ENCODE measurements at regions not wholly inside any gene's neighbourhood (a gene's known extent, or its start where the extent isn't known, plus 50 kb on each side); places are given as distances from the start of the nearest gene placed in this dataset.

DNA sequence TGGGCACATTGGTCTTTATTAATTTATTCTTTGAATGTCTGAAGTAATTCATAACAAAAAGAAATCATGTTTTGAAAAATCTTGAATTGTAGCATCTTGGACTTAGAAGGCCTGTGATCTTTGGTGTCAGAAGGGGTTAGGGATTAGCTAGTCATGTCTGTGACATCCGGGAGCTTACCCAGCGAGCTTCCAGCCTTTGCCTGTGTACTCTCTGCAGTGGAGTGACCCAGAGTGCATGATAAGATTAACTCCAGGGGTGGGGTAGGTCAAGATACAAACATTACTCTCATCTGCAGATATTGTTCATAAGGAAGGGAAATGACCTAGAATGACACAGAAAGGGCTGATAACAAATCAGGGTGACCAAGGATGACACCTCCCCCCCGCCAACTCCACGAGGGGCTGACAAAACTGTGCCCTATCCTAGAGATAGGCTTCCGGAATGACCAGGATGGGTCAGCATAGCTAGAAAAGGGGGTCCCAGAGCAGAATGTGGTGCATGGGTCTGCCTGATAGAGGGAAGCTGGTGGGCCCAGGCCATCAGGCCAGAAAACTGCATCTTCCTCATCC lies 56.6 kb upstream of the BLCAP start:
- Histone ChIP-seq H3K9me2 (replicated peaks; ENCODE audit: control insufficient read depth, low read length) (no peaks in the 10 kb centered on the region), H3K36me3 (ENCODE audit: control insufficient read depth, low read length) (no peaks in the 10 kb centered on the region), H3K9me3 (ENCODE audit: control insufficient read depth, insufficient read depth, low read length) (no peaks in the 10 kb centered on the region), H3K4me1 (ENCODE audit: control insufficient read depth, low read length) (no peaks in the 10 kb centered on the region), H3K4me3 (ENCODE audit: low read length) (no peak overlapping the region), H3K79me2 (ENCODE audit: control insufficient read depth, low read length) (no peaks in the 10 kb centered on the region), H3K4me2 (ENCODE audit: low read length) (no peak overlapping the region), H4K20me1 (ENCODE audit: control insufficient read depth, insufficient read depth, low read depth, low read length) (0 out of 2 replicates have a peak, but pooled peaks cover 4% of the 10 kb centered on the region), H3K27me3 (ENCODE audit: control insufficient read depth, low read length) (peaks cover 20% of the 10 kb centered on the region; the same call in 1 of the 2 replicates), H3K27ac (ENCODE audit: low read depth, low read length) (no peak overlapping the region), H3F3A (ENCODE audit: control insufficient read depth, insufficient read depth) (no peaks in the 10 kb centered on the region)
- TF ChIP-seq EZH2phosphoT487 (IDR thresholded peaks at IDR 0.05; ENCODE audit: borderline replicate concordance, low read length), result no peak
- TF ChIP-seq, protein P1, sequence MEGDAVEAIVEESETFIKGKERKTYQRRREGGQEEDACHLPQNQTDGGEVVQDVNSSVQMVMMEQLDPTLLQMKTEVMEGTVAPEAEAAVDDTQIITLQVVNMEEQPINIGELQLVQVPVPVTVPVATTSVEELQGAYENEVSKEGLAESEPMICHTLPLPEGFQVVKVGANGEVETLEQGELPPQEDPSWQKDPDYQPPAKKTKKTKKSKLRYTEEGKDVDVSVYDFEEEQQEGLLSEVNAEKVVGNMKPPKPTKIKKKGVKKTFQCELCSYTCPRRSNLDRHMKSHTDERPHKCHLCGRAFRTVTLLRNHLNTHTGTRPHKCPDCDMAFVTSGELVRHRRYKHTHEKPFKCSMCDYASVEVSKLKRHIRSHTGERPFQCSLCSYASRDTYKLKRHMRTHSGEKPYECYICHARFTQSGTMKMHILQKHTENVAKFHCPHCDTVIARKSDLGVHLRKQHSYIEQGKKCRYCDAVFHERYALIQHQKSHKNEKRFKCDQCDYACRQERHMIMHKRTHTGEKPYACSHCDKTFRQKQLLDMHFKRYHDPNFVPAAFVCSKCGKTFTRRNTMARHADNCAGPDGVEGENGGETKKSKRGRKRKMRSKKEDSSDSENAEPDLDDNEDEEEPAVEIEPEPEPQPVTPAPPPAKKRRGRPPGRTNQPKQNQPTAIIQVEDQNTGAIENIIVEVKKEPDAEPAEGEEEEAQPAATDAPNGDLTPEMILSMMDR (IDR thresholded peaks at IDR 0.05; ENCODE audit: low read depth, low read length, poor library complexity, severe bottlenecking), result no peak

DNA sequence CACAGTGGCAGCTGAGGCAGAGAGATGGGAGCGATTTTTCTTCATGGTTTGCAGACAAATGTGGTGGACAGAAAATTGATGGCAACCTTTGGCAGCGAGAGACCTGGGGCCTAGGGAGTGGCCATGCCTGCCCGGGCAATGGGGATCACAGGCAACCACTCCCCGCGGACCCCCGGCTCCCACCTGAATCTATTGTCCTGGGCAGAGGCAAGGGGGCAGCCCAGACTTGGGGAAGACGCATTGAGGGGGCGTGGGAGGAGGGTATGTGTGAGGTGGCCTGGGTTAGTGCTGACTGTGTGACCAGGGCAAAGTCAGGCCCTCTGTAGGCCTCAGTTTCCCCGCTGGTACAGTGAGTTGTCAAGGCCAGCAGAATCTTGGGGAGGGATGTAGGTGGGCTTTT lies 53.6 kb upstream of the BLCAP start:
- Histone ChIP-seq H3K36me3 (ENCODE audit: control insufficient read depth, low read length) (no peaks in the 10 kb centered on the region), H3K4me2 (ENCODE audit: low read length) (no peak overlapping the region), H3K4me3 (ENCODE audit: low read length) (no peak overlapping the region), H3K9me3 (ENCODE audit: control insufficient read depth, insufficient read depth, low read length) (no peaks in the 10 kb centered on the region), H3K27me3 (ENCODE audit: control insufficient read depth, low read length) (peaks cover 20% of the 10 kb centered on the region; the same call in 1 of the 2 replicates), H3K27ac (ENCODE audit: low read depth, low read length) (no peak overlapping the region), H3F3A (ENCODE audit: control insufficient read depth, insufficient read depth) (no peaks in the 10 kb centered on the region), H3K79me2 (ENCODE audit: control insufficient read depth, low read length) (no peaks in the 10 kb centered on the region), H3K4me1 (ENCODE audit: control insufficient read depth, low read length) (peaks cover 10% of the 10 kb centered on the region), H3K9me2 (replicated peaks; ENCODE audit: control insufficient read depth, low read length) (no peaks in the 10 kb centered on the region), H4K20me1 (ENCODE audit: control insufficient read depth, insufficient read depth, low read depth, low read length) (no peaks in the 10 kb centered on the region)
- TF ChIP-seq, protein P1 (IDR thresholded peaks at IDR 0.05; ENCODE audit: low read depth, low read length, poor library complexity, severe bottlenecking), result no peak
- TF ChIP-seq EZH2phosphoT487 (IDR thresholded peaks at IDR 0.05; ENCODE audit: borderline replicate concordance, low read length), result no peak

DNA sequence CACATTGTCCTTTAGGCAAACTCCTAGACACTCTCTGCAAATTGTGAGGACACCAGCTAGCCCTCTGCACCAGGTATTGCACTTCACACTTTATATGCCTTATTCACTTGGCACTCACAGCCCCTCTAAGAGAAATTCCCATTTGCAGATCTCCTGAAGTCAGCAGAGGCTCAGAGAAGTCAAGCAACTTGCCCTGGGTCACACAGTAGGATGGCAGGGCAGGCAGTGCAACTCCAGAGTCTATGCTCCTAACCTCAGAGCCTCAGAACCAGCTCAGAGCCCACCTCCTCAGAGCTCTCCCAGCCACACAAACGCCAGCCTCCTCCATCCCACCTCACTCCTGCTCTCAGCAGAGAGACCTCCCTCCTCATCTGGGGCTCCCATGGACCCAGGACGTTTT lies 52.4 kb upstream of the BLCAP start:
- no peaks in the 10 kb centered on the region for H3F3A ChIP-seq (ENCODE audit: control insufficient read depth, insufficient read depth)
- peaks cover 20% of the 10 kb centered on the region; the same call in 1 of the 2 replicates for H3K27me3 ChIP-seq (ENCODE audit: control insufficient read depth, low read length)
- peaks cover 19% of the 10 kb centered on the region for H3K4me1 ChIP-seq (ENCODE audit: control insufficient read depth, low read length)
- H3K4me2 ChIP-seq (ENCODE audit: low read length), result no peak overlapping the region
- H3K27ac ChIP-seq (ENCODE audit: low read depth, low read length), result no peak overlapping the region
- no peaks in the 10 kb centered on the region for H3K79me2 ChIP-seq (ENCODE audit: control insufficient read depth, low read length)
- no peaks in the 10 kb centered on the region for H3K36me3 ChIP-seq (ENCODE audit: control insufficient read depth, low read length)
- no peak overlapping the region for H3K4me3 ChIP-seq (ENCODE audit: low read length)
- TF ChIP-seq, protein P1 (IDR thresholded peaks at IDR 0.05; ENCODE audit: low read depth, low read length, poor library complexity, severe bottlenecking), result no peak
- TF ChIP-seq EZH2phosphoT487 (IDR thresholded peaks at IDR 0.05; ENCODE audit: borderline replicate concordance, low read length), result no peak
- H3K9me3 ChIP-seq (ENCODE audit: control insufficient read depth, insufficient read depth, low read length), result no peaks in the 10 kb centered on the region
- no peaks in the 10 kb centered on the region for H3K9me2 ChIP-seq (replicated peaks; ENCODE audit: control insufficient read depth, low read length)
- H4K20me1 ChIP-seq (ENCODE audit: control insufficient read depth, insufficient read depth, low read depth, low read length), result no peaks in the 10 kb centered on the region

Measured in DOHH2 (cell line).